Natural killer cell (primary cell): ENCODE measurements at regions not wholly inside any gene's neighbourhood (a gene's known extent, or its start where the extent isn't known, plus 50 kb on each side); places are given as distances from the start of the nearest gene placed in this dataset.

Experiments
- ATAC-seq, 3 donors: fragments of 150-1000 bp in 2 of 3; fragments of 200-7000 bp in 1 of 3; cut with Tn5 transposase; 1 replicate in 1 of 3; 2 replicates in 2 of 3; pipeline ENCODE4 v1.10.0; 2021; ENCODE audit warnings: mild to moderate bottlenecking in 2 of 3, moderate library complexity in 2 of 3
- DNase-seq, 2 donors: peaks; one replicate each; pipeline versions ENCODE4 v3.0.0 to v3.0.0-alpha.2; 2013 to 2021; ENCODE audit warnings: mixed read lengths in 1 of 2
- H3K27ac ChIP-seq: one replicate; pipeline ENCODE4 v1.5.1; 2013; ENCODE audit warnings: mild to moderate bottlenecking, low read length
- H3K27me3 ChIP-seq: one replicate; pipeline ENCODE4 v1.6.1; 2013; ENCODE audit warnings: low read length; ENCODE audit not compliant: control insufficient read depth, insufficient read depth
- H3K36me3 ChIP-seq: one replicate; pipeline ENCODE4 v1.6.1; 2013; ENCODE audit warnings: low read length; ENCODE audit not compliant: control insufficient read depth, insufficient read depth
- H3K4me1 ChIP-seq: one replicate; pipeline ENCODE4 v1.6.1; 2013; ENCODE audit warnings: low read length; ENCODE audit not compliant: control insufficient read depth, insufficient read depth
- H3K4me3 ChIP-seq: one replicate; pipeline ENCODE4 v1.5.1; 2013; ENCODE audit warnings: low read length
- H3K9me3 ChIP-seq: one replicate; pipeline ENCODE4 v1.6.1; 2013; ENCODE audit warnings: low read length; ENCODE audit not compliant: control insufficient read depth, insufficient read depth
- H3K27ac Mint-ChIP-seq, 2 donors: one replicate each; pipeline ENCODE4 v1.8.0; 2022; ENCODE audit warnings: mild to moderate bottlenecking in 2 of 2, mixed read lengths in 2 of 2, moderate library complexity in 1 of 2
- H3K27me3 Mint-ChIP-seq, 2 donors: one replicate each; pipeline ENCODE4 v1.8.0; 2022; ENCODE audit warnings: low read depth in 2 of 2, mixed read lengths in 2 of 2
- H3K36me3 Mint-ChIP-seq: one replicate; pipeline ENCODE4 v1.8.0; 2022; ENCODE audit warnings: mixed read lengths
- H3K4me1 Mint-ChIP-seq, 2 donors: one replicate each; pipeline ENCODE4 v1.8.0; 2022; ENCODE audit warnings: mixed read lengths in 2 of 2
- H3K4me3 Mint-ChIP-seq: one replicate; pipeline ENCODE4 v1.8.0; 2022; ENCODE audit warnings: mild to moderate bottlenecking, moderate library complexity, mixed read lengths
- H3K9me3 Mint-ChIP-seq, 2 donors: one replicate each; pipeline ENCODE4 v1.8.0; 2022; ENCODE audit warnings: mixed read lengths in 2 of 2
- CTCF ChIP-seq: fragments of 200-600 bp; IDR thresholded peaks from one replicate; pipeline ENCODE4 v1.8.0; 2022; ENCODE audit warnings: antibody characterized with exemption
- WGBS: methylation state at CpG from one replicate; pipeline ENCODE4 v1.1.7; 2013; ENCODE audit warnings: missing lambda C conversion rate; ENCODE audit not compliant: insufficient coverage; 5-methylcytosine and 5-hydroxymethylcytosine counted together
- intact Hi-C: fragments of 100-400 bp; cut with micrococcal nuclease; formaldehyde crosslinking; loops from one replicate; pipeline ENCODE4 v1.14.2; 2022

GRCh38 chrX:131791608-131792355 is 231.3 kb upstream of the STK26 start:
- ATAC-seq, result no peak
- peak overlapping the region in 1 of 2 donors; percentile 90 for H3K27ac Mint-ChIP-seq

GRCh38 chrX:131792356-131792749 is 230.7 kb upstream of the STK26 start:
- no peaks in the 10 kb centered on the region for H3K36me3 Mint-ChIP-seq

More at GRCh38 chrX:131791608-131792355, 231.3 kb upstream of the STK26 start:
- Mint-ChIP-seq H3K9me3 (no peaks in the 10 kb centered on the region), H3K4me3 (peak overlapping the region; percentile 97), H3K27me3 (no peaks in the 10 kb centered on the region), H3K36me3 (no peaks in the 10 kb centered on the region), H3K4me1 (peaks cover 0 to 19% of the 10 kb centered on the region in 2 donors)
- no peaks in the 10 kb centered on the region for H3K36me3 ChIP-seq
- intact Hi-C loops, result no loop called here
- 90% methylated on average over 9 of the region's 9 CpGs for WGBS
- TF ChIP-seq CTCF, result no peak
- H3K27ac ChIP-seq, result no peak overlapping the region
- H3K9me3 ChIP-seq, result no peaks in the 10 kb centered on the region
- H3K27me3 ChIP-seq, result no peaks in the 10 kb centered on the region
- H3K4me3 ChIP-seq, result no peak overlapping the region
- no peaks in the 10 kb centered on the region for H3K4me1 ChIP-seq
- DNase-seq, result no peak

DNA sequence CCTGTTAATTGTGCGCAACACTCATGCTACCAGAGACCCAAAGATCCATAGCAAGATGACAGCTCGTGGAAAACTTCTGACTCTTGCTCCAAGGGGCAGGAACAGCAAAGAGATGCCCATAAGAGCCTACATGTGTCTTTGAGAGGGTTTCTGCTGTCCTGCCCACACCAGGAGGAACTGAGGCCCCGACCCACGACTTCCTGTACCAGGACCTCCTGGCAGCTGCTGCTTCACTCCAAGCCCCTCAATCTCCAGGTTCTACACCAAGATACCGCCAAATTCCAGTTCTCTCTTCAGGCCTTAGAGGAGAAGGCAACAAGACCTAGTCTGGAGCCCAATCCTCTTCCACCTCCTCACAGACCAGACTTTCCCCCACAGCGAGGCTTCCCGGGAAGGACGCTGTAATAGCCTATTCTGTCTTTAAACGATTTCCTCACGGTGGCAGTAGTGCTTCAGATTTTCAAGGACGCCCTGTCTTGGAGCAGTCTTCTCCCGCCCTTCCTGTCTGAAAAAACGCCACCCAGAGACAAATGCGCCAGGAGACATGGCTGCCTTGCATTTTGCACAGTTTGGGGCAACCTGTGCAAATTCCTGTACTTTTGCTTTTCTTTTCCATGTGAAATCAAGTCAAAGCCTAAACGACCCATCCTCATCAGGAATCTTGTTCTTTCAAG is 230.2 kb upstream of the STK26 start:
- no peak overlapping the region for H3K27ac ChIP-seq
- no peaks in the 10 kb centered on the region for H3K36me3 ChIP-seq
- Mint-ChIP-seq H3K9me3 (no peaks in the 10 kb centered on the region), H3K36me3 (no peaks in the 10 kb centered on the region), H3K27me3 (no peaks in the 10 kb centered on the region), H3K27ac (peak overlapping the region in 1 of 2 donors; percentile 90), H3K4me3 (peak overlapping the region; percentile 97), H3K4me1 (peaks cover 0 to 19% of the 10 kb centered on the region in 2 donors)
- DNase-seq (no peak), ATAC-seq (peak in 1 of 3 donors; percentile 69)
- no peaks in the 10 kb centered on the region for H3K4me1 ChIP-seq
- H3K9me3 ChIP-seq, result no peaks in the 10 kb centered on the region
- 91% methylated on average over 14 of the region's 15 CpGs for WGBS
- no peak for TF ChIP-seq CTCF
- H3K27me3 ChIP-seq, result no peaks in the 10 kb centered on the region
- intact Hi-C loops, result no loop called here
- H3K4me3 ChIP-seq, result no peak overlapping the region

More at GRCh38 chrX:131792356-131792749, 230.7 kb upstream of the STK26 start:
- Mint-ChIP-seq H3K27me3 (no peaks in the 10 kb centered on the region), H3K4me3 (peak overlapping the region; percentile 97), H3K9me3 (no peaks in the 10 kb centered on the region), H3K27ac (peak overlapping the region in 1 of 2 donors; percentile 90), H3K4me1 (peaks cover 0 to 19% of the 10 kb centered on the region in 2 donors)
- Histone ChIP-seq H3K36me3 (no peaks in the 10 kb centered on the region), H3K4me1 (no peaks in the 10 kb centered on the region), H3K27ac (no peak overlapping the region), H3K4me3 (no peak overlapping the region), H3K9me3 (no peaks in the 10 kb centered on the region), H3K27me3 (no peaks in the 10 kb centered on the region)
- intact Hi-C loops, result no loop called here
- DNase-seq (no peak), ATAC-seq (peak in 1 of 3 donors; percentile 83)
- TF ChIP-seq CTCF, result no peak
- 95% methylated on average over 13 of the region's 13 CpGs for WGBS
